ENCODE measurements at regions not wholly inside any gene's neighbourhood (a gene's known extent, or its start where the extent isn't known, plus 50 kb on each side); places are given as distances from the start of the nearest gene placed in this dataset.

- WGBS = 83% methylated on average over 3 of the region's 3 CpGs
- Histone ChIP-seq H3K27ac (no peak overlapping the region), H3K9me3 (no peaks in the 10 kb centered on the region), H3K36me3 (no peaks in the 10 kb centered on the region), H3K4me1 (replicated peaks) (peaks cover 5% of the 10 kb centered on the region), H3K27me3 (replicated peaks; ENCODE audit: insufficient read depth) (no peaks in the 10 kb centered on the region), H3K4me3 (no peak overlapping the region)
- intact Hi-C loops (cut with DNase I) = no loop called here
- no peak for DNase-seq (ENCODE audit: low spot score)
- TF ChIP-seq POLR2A (IDR thresholded peaks at IDR 0.05) (no peak), POLR2AphosphoS5 (IDR thresholded peaks at IDR 0.05) (no peak), CTCF (IDR thresholded peaks at IDR 0.05) (no peak)
Measured at GRCh38 chr11:115843685-115844084, 339.5 kb upstream of the CADM1 start.

- WGBS = 41% methylated on average over 1 of the region's 1 CpG
- intact Hi-C loops (cut with DNase I) = no loop called here
Measured at GRCh38 chr11:115843111-115843510, 338.9 kb upstream of the CADM1 start.

GRCh38 chr11:115820026-115820425, 315.8 kb upstream of the CADM1 start:
- no peaks in the 10 kb centered on the region for H3K27me3 ChIP-seq (replicated peaks; ENCODE audit: insufficient read depth)
- intact Hi-C loops (cut with DNase I) = no loop called here
- DNase-seq (ENCODE audit: low spot score) = no peak
- no peak overlapping the region for H3K4me3 ChIP-seq
- no peaks in the 10 kb centered on the region for H3K9me3 ChIP-seq
- TF ChIP-seq CTCF (IDR thresholded peaks at IDR 0.05) (no peak), POLR2A (IDR thresholded peaks at IDR 0.05) (no peak), POLR2AphosphoS5 (IDR thresholded peaks at IDR 0.05) (no peak)
- no peaks in the 10 kb centered on the region for H3K4me1 ChIP-seq (replicated peaks)
- 80% methylated on average over 1 of the region's 1 CpG for WGBS
- no peak overlapping the region for H3K27ac ChIP-seq
- no peaks in the 10 kb centered on the region for H3K36me3 ChIP-seq

More at GRCh38 chr11:115843111-115843510, 338.9 kb upstream of the CADM1 start:
- Histone ChIP-seq H3K4me3 (no peak overlapping the region), H3K36me3 (no peaks in the 10 kb centered on the region), H3K4me1 (replicated peaks) (peaks cover 5% of the 10 kb centered on the region), H3K9me3 (no peaks in the 10 kb centered on the region), H3K27me3 (replicated peaks; ENCODE audit: insufficient read depth) (no peaks in the 10 kb centered on the region), H3K27ac (no peak overlapping the region)
- DNase-seq (ENCODE audit: low spot score) = no peak
- no peak for TF ChIP-seq CTCF (IDR thresholded peaks at IDR 0.05)
- no peak for TF ChIP-seq POLR2AphosphoS5 (IDR thresholded peaks at IDR 0.05)
- no peak for TF ChIP-seq POLR2A (IDR thresholded peaks at IDR 0.05)

GRCh38 chr11:115819014-115819413, 314.8 kb upstream of the CADM1 start:
- no peaks in the 10 kb centered on the region for H3K36me3 ChIP-seq
- H3K27me3 ChIP-seq (replicated peaks; ENCODE audit: insufficient read depth) = no peaks in the 10 kb centered on the region
- TF ChIP-seq POLR2AphosphoS5 (IDR thresholded peaks at IDR 0.05) (no peak), POLR2A (IDR thresholded peaks at IDR 0.05) (no peak), CTCF (IDR thresholded peaks at IDR 0.05) (no peak)
- intact Hi-C loops (cut with DNase I) = no loop called here
- 84% methylated on average over 3 of the region's 3 CpGs for WGBS
- no peaks in the 10 kb centered on the region for H3K4me1 ChIP-seq (replicated peaks)
- H3K9me3 ChIP-seq = no peaks in the 10 kb centered on the region
- no peak overlapping the region for H3K27ac ChIP-seq
- H3K4me3 ChIP-seq = no peak overlapping the region
- DNase-seq (ENCODE audit: low spot score) = no peak

- DNase-seq (ENCODE audit: low spot score) = no peak
- WGBS = 51% methylated on average over 6 of the region's 6 CpGs
- Histone ChIP-seq H3K36me3 (no peaks in the 10 kb centered on the region), H3K9me3 (no peaks in the 10 kb centered on the region), H3K4me3 (no peak overlapping the region), H3K4me1 (replicated peaks) (no peaks in the 10 kb centered on the region), H3K27ac (no peak overlapping the region), H3K27me3 (replicated peaks; ENCODE audit: insufficient read depth) (no peaks in the 10 kb centered on the region)
- intact Hi-C loops (cut with DNase I) = no loop called here
- TF ChIP-seq POLR2AphosphoS5 (IDR thresholded peaks at IDR 0.05) (no peak), POLR2A (IDR thresholded peaks at IDR 0.05) (no peak), CTCF (IDR thresholded peaks at IDR 0.05) (no peak)
Measured at GRCh38 chr11:115817844-115818468, 313.7 kb upstream of the CADM1 start.

Data from prostate gland (tissue), 2 donors.